ENCODE measurements at regions not wholly inside any gene's neighbourhood (a gene's known extent, or its start where the extent isn't known, plus 50 kb on each side); places are given as distances from the start of the nearest gene placed in this dataset.

- intact Hi-C loops (cut with micrococcal nuclease), result no loop called here
- ChIA-PET CTCF (no interaction called here), POLR2A (no interaction called here)
- Mint-ChIP-seq H3K9me3 (peaks cover 10% of the 10 kb centered on the region), H3K36me3 (ENCODE audit: low read depth) (no peaks in the 10 kb centered on the region), H3K4me1 (no peaks in the 10 kb centered on the region), H3K4me3 (no peak overlapping the region), H3K27ac (no peak overlapping the region), H3K27me3 (peaks cover 16% of the 10 kb centered on the region)
- DNase-seq (no peak), ATAC-seq (ENCODE audit: low read depth) (no peak)
- no peak for TF ChIP-seq CTCF (IDR thresholded peaks at IDR 0.05)
Observed at GRCh38 chr13:39856714-39857113, 201.3 kb downstream of the COG6 start.

- no peak overlapping the region for H3K27ac Mint-ChIP-seq
- intact Hi-C loops (cut with micrococcal nuclease), result no loop called here
- ChIA-PET CTCF (no interaction called here), POLR2A (no interaction called here)
- H3K4me3 Mint-ChIP-seq, result no peak overlapping the region
- H3K4me1 Mint-ChIP-seq, result no peaks in the 10 kb centered on the region
- no peaks in the 10 kb centered on the region for H3K9me3 Mint-ChIP-seq
- H3K27me3 Mint-ChIP-seq, result peaks cover 11% of the 10 kb centered on the region
- DNase-seq, result no peak
- no peak for TF ChIP-seq CTCF (IDR thresholded peaks at IDR 0.05)
- H3K36me3 Mint-ChIP-seq (ENCODE audit: low read depth), result no peaks in the 10 kb centered on the region
- no peak for ATAC-seq (ENCODE audit: low read depth)
Observed at GRCh38 chr13:39858794-39859193, 203.3 kb downstream of the COG6 start.

- H3K36me3 Mint-ChIP-seq (ENCODE audit: low read depth), result no peaks in the 10 kb centered on the region
- no peak overlapping the region for H3K4me3 Mint-ChIP-seq
- H3K4me1 Mint-ChIP-seq, result no peaks in the 10 kb centered on the region
- ChIA-PET CTCF (no interaction called here), POLR2A (no interaction called here)
- DNase-seq (no peak), ATAC-seq (ENCODE audit: low read depth) (no peak)
- H3K27ac Mint-ChIP-seq, result no peak overlapping the region
- no peak for TF ChIP-seq CTCF (IDR thresholded peaks at IDR 0.05)
- no peaks in the 10 kb centered on the region for H3K9me3 Mint-ChIP-seq
- intact Hi-C loops (cut with micrococcal nuclease), result no loop called here
- peaks cover 11% of the 10 kb centered on the region for H3K27me3 Mint-ChIP-seq
Observed at GRCh38 chr13:39859898-39860297, 204.4 kb downstream of the COG6 start.

GRCh38 chr13:39862900-39863299 is 207.4 kb downstream of the COG6 start:
- ATAC-seq (ENCODE audit: low read depth) (no peak), DNase-seq (no peak)
- intact Hi-C loops (cut with micrococcal nuclease), result no loop called here
- no peaks in the 10 kb centered on the region for H3K4me1 Mint-ChIP-seq
- peaks cover 13% of the 10 kb centered on the region for H3K27me3 Mint-ChIP-seq
- H3K9me3 Mint-ChIP-seq, result no peaks in the 10 kb centered on the region
- ChIA-PET POLR2A (no interaction called here), CTCF (no interaction called here)
- no peak for TF ChIP-seq CTCF (IDR thresholded peaks at IDR 0.05)
- H3K4me3 Mint-ChIP-seq, result no peak overlapping the region
- H3K27ac Mint-ChIP-seq, result no peak overlapping the region
- H3K36me3 Mint-ChIP-seq (ENCODE audit: low read depth), result no peaks in the 10 kb centered on the region

- Mint-ChIP-seq H3K36me3 (ENCODE audit: low read depth) (no peaks in the 10 kb centered on the region), H3K4me3 (no peak overlapping the region), H3K27me3 (peaks cover 14% of the 10 kb centered on the region), H3K4me1 (no peaks in the 10 kb centered on the region), H3K9me3 (no peaks in the 10 kb centered on the region), H3K27ac (no peak overlapping the region)
- ChIA-PET CTCF (no interaction called here), POLR2A (no interaction called here)
- no peak for TF ChIP-seq CTCF (IDR thresholded peaks at IDR 0.05)
- no peak for ATAC-seq (ENCODE audit: low read depth)
- no peak for DNase-seq
- intact Hi-C loops (cut with micrococcal nuclease), result no loop called here
Observed at GRCh38 chr13:39864221-39864620, 208.8 kb downstream of the COG6 start.
